ENCODE measurements at regions not wholly inside any gene's neighbourhood (a gene's known extent, or its start where the extent isn't known, plus 50 kb on each side); places are given as distances from the start of the nearest gene placed in this dataset.

DNA sequence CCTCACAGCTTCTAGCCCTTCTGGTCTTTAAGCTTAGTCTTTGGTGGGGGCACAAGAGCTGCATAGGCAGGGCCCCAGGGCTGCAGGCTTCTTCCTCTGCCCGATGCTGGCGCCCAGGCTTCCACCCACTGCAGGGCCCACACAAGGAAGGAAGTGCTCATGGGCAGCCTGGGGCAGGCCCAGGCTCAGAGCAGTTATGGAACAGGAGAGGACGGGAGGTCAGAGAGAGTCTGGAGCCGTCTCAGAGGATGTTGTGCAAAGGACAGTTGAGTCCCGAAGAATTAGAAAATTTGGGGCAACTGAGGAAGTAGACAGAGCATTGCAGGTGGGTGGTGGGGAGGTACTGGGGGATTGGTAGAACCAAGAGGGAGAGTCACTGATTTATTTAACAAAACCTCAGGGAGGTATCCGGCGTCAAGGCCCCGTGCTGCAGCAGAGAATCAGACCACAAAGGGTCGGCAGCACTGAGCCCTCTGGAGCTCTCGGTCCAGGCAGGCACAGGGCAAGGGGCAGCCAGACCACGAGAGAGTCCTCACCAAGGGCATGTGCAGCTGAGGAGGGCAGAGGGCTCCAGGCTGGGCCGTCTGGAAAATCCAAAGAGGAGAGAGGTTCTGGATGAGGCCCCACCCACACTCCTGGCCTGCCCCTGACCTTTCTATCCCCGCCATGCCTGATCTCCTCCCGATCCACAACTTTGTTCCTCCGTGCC lies 110.8 kb upstream of the GLI2 start (continued):
- no peak for TF ChIP-seq POLR2AphosphoS5 (IDR thresholded peaks at IDR 0.05; ENCODE audit: low read length)
- no peak for TF ChIP-seq NR2C2 (IDR thresholded peaks at IDR 0.05; ENCODE audit: borderline replicate concordance, control insufficient read depth, insufficient read length, low read depth)
- no peak for TF ChIP-seq MYB (IDR thresholded peaks at IDR 0.05; ENCODE audit: borderline replicate concordance, low read depth, low read length)
- TF ChIP-seq HCFC1 (IDR thresholded peaks at IDR 0.05; ENCODE audit: low read length) = no peak
- TF ChIP-seq DPF2 (IDR thresholded peaks at IDR 0.05) = no peak
- TF ChIP-seq, protein P1, sequence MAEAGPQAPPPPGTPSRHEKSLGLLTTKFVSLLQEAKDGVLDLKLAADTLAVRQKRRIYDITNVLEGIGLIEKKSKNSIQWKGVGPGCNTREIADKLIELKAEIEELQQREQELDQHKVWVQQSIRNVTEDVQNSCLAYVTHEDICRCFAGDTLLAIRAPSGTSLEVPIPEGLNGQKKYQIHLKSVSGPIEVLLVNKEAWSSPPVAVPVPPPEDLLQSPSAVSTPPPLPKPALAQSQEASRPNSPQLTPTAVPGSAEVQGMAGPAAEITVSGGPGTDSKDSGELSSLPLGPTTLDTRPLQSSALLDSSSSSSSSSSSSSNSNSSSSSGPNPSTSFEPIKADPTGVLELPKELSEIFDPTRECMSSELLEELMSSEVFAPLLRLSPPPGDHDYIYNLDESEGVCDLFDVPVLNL (IDR thresholded peaks at IDR 0.05; ENCODE audit: low read depth, low read length) = no peak
- TF ChIP-seq MEF2B (IDR thresholded peaks at IDR 0.05; ENCODE audit: partially characterized antibody, poor library complexity, severe bottlenecking) = no peak
- TF ChIP-seq IRF4 (IDR thresholded peaks at IDR 0.05; ENCODE audit: low read depth, low read length) = no peak
- TF ChIP-seq, protein P2, sequence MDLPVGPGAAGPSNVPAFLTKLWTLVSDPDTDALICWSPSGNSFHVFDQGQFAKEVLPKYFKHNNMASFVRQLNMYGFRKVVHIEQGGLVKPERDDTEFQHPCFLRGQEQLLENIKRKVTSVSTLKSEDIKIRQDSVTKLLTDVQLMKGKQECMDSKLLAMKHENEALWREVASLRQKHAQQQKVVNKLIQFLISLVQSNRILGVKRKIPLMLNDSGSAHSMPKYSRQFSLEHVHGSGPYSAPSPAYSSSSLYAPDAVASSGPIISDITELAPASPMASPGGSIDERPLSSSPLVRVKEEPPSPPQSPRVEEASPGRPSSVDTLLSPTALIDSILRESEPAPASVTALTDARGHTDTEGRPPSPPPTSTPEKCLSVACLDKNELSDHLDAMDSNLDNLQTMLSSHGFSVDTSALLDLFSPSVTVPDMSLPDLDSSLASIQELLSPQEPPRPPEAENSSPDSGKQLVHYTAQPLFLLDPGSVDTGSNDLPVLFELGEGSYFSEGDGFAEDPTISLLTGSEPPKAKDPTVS (IDR thresholded peaks at IDR 0.05; ENCODE audit: low read depth, low read length) = no peak
- TF ChIP-seq STAT3 (IDR thresholded peaks at IDR 0.05; ENCODE audit: low read depth, low read length) = no peak
- no peak for TF ChIP-seq E2F8 (IDR thresholded peaks at IDR 0.05; ENCODE audit: low read depth, partially characterized antibody)

Measured in GM12878 (cell line).